ENCODE measurements at regions not wholly inside any gene's neighbourhood (a gene's known extent, or its start where the extent isn't known, plus 50 kb on each side); places are given as distances from the start of the nearest gene placed in this dataset.

DNA sequence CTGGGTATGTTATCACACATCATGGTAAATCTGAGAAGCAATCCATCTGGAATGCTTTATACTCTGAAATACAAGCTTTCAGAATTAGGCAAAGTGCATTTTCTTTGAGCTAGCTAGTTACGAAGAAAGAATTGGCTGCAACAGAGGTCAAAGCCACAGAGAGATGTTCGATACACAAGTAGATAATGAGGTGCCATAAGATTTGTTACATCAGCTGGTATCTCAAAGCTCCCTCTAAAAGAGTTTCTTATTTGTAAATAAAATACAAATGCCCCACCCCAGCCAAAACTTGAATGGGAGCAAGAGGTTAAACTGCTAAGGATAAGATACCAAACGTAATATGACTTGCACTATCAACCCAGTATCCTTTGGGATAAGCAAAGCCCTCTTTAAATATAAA lies 84.0 kb upstream of the SLCO3A1 start:
- DNase-seq: no peak

DNA sequence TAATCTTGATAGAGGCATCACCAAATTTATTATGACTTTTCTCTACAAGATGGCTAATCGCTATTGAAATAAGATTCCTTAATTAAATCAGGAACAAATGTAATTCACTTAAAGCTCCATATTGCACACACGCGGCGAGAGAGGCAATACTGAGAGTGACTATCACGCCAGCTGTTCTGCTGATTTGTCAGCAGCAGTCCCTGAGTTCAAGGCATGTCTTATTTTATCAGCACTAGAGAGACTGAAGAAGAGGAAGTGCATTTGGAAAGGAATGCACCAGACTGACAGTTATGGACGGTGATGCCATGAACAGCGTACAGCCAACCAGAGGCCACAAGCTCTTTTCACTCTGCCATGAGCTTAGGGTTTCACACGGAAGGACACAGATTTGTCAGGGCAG lies 83.6 kb upstream of the SLCO3A1 start:
- DNase-seq: no peak

DNA sequence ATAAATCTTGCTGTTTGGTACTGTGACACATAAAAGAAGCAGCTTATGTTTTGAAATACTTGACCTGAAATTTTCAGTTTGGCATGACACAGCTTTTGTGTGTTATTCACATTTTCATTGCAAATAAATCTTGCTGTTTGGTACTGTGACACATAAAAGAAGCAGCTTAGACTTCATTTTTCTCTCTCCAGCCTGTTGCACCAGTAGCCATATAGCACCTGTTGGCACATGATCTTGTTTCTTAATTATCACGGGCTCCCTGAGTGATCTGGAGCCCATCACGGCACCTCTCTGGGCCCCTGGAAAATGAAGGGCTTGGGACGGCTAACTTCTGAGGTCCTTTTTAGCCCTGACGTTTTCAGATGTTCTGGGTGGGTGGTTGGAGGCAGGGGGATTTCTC lies 77.4 kb upstream of the SLCO3A1 start:
- DNase-seq: no peak

DNA sequence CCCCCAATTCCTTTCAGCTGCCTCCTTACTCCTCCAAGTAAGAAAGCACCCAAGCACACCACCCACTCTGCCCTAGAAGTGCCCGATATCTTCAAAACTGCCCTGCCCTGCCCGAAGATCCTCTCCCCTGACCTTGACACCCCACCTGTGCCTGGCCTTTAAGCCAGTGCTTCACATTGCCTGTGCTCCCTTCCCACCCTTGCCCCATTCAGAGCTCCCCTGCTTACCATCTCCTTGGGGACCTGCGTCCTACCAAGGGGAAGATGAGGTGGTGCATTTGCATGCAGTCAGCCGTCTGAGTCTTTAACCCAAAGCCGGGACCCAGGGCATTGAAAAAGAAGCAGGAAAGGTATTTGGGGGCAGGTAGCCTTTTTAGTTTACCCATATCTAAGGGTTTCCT lies 73.5 kb upstream of the SLCO3A1 start:
- DNase-seq: no peak

DNA sequence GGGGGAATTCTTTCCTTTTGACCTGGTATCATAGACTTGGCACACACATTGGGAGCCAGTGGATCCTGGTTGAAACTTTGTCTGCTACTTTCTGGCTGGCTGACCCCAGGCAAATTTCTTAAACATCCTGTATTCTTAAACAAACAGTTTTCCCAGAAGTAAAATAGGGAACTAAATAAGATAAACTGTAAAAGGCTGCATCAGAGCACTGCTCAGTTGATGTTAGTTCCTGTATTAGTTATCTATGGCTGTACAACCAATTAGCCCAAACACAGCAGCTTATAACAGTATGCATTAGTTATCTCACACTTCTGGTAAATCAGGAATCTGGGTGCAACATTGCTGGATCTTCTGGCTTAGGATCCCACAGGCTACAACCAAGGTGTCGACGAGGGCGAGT lies 73.1 kb upstream of the SLCO3A1 start:
- no peak for DNase-seq

DNA sequence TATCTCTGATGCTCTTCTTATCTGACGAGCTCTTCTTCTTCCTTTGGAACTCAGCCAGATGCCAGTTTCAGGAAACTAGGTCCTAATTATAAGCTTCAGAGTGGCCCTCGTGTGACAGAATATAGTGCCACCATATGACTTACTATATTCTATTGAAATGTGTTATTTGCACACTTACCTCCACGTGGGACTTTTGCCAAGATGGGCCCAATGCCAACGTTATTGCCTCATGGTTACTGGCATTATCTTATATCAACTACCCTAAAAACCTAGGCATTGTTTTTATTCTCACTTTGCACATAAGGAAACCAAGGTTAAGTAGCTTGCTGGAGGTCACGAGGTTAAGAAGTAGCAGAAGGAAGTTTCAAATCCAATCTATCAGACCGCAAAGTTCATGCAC lies 71.3 kb upstream of the SLCO3A1 start:
- DNase-seq: no peak

DNA sequence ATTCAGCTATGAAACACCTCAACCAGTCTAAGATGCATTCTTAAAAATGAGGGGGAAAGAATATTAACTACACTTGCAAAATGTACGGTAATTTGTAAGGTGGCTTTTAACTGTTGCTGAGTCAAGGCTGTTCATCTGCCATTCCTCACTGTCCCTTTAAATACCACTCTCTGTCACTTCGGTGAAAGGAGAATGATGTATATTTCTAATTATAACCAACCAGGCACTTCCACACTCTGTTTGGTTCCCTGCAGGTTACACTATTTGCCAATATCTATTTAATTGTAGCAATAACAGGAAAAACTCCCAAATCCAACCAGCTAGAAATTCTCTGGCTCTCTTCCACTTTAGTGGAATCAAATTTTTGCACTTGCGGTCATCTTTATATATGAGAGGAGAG lies 70.5 kb upstream of the SLCO3A1 start:
- no peak for DNase-seq

DNA sequence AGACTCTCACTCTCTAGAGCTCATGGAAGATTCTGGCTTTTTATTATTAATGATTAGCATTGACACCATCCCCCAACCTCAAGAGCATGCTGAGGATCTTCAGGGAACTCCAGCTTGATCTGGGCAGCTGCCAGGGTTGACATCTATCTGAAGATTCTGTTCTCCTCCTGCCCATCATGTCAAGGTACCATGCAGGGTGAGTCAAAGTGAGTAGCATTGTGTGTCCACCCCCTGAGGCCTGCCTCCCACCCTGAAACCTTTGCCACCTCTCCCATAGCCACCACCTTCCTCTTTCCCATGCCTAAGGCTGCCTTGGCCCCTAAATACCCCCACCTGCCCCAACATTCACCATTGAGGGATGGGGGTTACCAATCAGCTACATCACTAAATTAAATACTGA lies 70.1 kb upstream of the SLCO3A1 start:
- no peak for DNase-seq

DNA sequence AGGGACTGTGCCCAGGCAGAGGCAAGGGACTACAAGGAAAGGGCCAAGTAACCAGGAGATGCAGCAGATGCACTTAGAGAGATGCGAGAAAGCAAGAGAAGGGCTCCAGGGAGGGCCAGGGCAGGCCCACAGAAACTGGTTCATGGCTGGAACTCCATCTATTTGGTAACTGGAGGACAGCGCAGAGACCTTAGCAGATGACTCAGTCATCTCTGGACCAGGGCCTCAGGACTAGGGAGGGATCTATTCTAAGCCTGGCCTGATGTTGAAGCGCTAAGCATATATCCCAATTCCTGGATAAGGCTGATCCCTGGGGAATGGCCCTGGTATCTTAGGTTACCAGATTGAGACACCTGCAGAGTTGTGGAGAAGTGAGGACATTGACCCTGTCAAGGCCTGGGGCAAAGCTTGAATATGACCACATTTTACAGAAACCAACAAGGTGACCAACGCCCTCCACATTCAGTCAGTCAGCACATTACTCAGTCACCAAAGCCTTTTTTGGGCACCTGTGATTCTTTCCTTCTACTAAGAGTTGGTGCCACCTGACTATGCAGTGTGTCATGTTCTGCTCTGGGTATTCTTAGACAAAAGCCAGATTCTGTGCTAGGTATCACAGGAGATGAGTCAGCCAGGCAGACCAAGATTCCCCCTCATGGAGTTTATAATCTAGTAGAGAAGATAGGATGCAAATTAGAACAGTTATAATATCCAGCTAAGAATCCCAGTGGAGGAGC lies 68.4 kb upstream of the SLCO3A1 start:
- no peak for DNase-seq

DNA sequence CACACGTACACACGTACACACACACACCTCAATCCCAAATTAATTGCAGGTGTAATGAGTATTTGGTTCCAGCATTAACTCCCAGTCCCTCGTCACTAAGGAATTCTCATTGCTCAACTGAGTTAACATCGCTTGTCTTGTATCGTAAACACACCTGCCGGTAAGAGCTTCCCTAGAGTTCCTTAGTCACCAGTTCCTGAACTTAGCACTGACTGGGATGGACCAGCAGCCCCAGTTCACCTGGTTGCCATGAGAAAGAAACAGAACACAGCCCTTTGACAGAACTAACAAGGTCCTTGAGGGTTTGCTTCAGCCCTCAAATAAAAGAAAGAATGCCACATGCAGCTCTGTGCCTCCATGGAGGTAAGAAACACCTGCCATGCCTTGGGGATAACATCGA lies 66.3 kb upstream of the SLCO3A1 start:
- no peak for DNase-seq

DNA sequence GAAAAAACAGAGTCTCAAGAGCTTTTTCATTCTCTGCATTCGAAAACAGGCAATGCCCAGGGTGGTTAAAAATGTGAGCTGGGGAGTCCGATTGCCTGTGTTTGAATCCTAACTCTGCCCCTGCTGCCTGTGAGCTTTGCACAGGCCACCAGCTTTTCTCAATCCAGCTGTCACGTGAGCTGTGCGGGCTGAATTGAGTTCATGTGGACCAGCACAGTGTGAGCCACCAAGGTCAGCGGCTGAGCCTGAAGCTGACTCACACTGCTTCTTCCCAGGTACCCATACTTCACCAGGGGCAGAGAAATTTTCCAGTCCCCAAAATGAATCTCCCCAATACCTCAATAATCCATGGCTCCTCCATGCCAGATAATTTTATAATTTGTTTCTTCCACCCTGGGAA lies 64.4 kb upstream of the SLCO3A1 start:
- DNase-seq: no peak

DNA sequence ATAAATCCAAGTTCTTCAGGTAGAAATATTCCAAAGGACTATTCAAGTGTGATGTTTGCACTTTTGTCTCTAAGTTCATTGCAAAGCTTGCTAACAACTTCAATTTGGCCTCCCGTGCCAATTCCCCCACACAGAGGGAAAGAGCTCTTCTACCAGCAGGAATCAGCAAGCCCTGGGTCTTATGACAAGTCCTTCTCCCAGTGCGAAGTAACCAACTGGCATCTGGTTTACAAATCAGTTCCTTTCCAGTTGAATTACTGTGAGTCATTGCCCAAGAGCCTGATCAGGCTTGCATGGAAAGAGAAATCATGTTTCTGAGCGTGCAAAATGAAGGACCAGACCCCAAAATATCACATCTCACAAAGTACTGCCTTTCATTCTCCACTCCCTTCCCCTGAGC lies 62.7 kb upstream of the SLCO3A1 start:
- no peak for DNase-seq

DNA sequence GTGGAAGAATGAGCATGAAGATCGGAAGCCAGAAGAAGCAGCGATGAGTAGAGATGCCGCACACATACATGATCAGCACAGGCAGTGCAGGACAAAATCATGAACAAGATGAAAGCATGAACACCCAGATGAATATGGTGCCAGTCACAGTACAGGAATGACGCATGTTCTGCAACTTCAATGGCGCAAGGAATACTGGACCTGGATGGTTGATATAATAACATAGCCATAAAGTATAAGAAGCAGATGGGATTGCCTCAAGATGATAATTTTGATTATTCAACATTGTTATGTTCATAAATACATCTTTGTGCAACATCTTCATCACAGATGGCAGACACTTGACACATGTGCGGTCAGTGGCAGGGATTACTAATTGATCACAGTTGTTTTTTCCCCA lies 59.7 kb upstream of the SLCO3A1 start:
- DNase-seq: no peak

DNA sequence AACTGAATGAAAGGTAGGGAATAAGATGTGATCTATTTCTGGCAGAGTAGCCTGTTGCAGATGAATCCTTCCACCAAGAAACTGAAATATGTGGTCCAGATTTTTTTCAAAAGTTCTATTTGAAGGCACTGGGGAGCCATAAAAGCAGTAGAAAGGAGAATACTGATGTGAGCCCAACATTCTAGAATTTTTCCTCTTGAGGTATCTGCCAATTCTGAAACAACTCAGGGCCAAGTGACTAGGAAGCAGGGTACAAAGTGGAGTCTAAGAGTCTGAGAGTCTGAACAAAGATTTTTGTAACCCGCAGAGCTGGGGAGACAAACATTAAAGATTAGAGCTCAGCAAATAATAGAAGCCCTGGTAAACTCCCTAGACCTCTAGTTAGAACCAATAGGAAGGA lies 58.3 kb upstream of the SLCO3A1 start:
- no peak for DNase-seq

DNA sequence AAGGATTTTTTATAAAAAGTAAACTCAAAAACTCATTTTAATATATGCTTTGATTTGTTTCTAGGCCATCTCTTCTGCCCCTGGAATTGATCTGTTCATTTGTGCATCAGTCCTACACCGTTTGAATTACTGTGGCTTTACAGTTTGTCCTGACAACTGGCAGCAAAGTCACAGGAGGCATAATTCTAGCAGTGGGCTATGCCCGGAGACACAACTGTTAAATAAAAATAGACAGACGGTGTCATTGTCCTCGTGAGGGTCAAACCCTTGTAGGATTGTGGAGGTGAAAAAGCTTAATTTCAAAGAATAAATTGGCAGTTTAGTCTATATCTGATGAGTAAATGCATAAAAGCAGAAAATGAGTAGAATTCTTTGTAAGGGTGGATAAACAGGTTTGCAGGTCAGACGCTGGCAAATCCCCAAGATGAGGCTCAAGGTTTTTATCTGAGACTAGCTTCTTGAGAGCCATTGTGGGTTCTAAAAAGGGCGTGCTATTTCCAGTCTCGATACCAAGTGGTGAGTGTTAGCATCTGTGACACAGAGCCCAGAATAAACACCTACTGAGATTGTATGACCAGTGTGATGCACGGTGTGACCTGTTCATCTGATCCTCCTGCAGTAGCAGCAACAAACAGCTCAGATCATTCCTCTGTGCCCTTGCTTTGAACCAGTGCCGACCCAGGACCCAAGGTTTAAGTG lies 51.5 kb upstream of the SLCO3A1 start:
- no peak for DNase-seq

DNA sequence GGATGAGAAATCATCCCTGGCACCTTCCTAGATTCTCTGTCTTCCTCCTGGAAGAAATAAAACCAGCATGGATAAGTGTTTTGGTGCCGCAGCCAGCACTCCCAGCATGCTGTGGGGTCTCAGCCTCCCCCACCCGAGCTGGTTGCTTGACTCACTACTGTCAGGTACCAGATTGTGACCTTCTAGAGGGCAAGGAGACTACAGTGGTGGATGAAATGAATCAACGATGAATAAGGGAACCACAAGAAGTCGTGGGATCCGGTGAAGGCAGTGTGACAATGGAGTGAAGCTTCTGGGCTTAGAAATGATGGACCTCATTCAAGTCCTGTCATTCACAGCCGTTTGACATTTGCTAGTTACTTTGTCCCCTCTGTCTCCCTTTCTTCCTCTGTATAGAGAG lies 50.2 kb upstream of the SLCO3A1 start:
- no peak for DNase-seq
